HCT116 (cell line): ENCODE measurements at regions not wholly inside any gene's neighbourhood (a gene's known extent, or its start where the extent isn't known, plus 50 kb on each side); places are given as distances from the start of the nearest gene placed in this dataset.

Experiments
- ATAC-seq: fragments of 200-7000 bp; cut with Tn5 transposase; 2 replicates; pipeline ENCODE4 v1.9.1; 2020; ENCODE audit warnings: mild to moderate bottlenecking, moderate library complexity
- BruUV-seq: library from RNA; stranded (reverse); fragments of 400-500 nt; replicated peaks from 2 replicates; lab custom pipeline; 2021; lab: Mats Ljungman, UMichigan
- CTCF ChIA-PET: fragments of 300-600 bp; sonication (Branson Sonifier 250); formaldehyde crosslinking; loops from one replicate; lab custom pipeline; 2021; ENCODE audit warnings: antibody characterized with exemption; lab: Charles Lee
- POLR2A ChIA-PET: fragments of 300-600, 350-600 bp; sonication (Branson Sonifier 250); formaldehyde crosslinking; loops from one replicate; lab custom pipeline; 2021; ENCODE audit warnings: antibody characterized with exemption; lab: Charles Lee
- RAD21 ChIA-PET, 2 experiments: fragments of 300-600 bp; sonication (Branson Sonifier 250); formaldehyde crosslinking; loops; one replicate each; lab custom pipeline; 2023; ENCODE audit warnings: low total read pairs in 2 of 2; ENCODE audit not compliant: uncharacterized antibody in 2 of 2, unreplicated experiment in 2 of 2, low non-redundant PET in 1 of 2; lab: Charles Lee
- DNase-seq: peaks from one replicate; pipeline ENCODE4 v3.0.0-alpha.2; 2010; ENCODE audit warnings: low read depth, low spot score
- H2AFZ ChIP-seq: fragments of 200-600 bp; shearing (Covaris generic), sonication (generic); 2 replicates; pipeline ENCODE4 v1.6.1; 2017; ENCODE audit warnings: low read depth, mixed run types, mixed read lengths, antibody characterized with exemption, low read length; ENCODE audit not compliant: poor library complexity, severe bottlenecking
- H3K27ac ChIP-seq: 2 replicates; pipeline ENCODE4 v1.5.1; 2012; ENCODE audit warnings: low read depth, low read length
- H3K27me3 ChIP-seq: fragments of 200-600 bp; sonication (generic); 2 replicates; pipeline ENCODE4 v1.6.1; 2016; ENCODE audit warnings: mixed run types, low read length, mixed read lengths; ENCODE audit not compliant: insufficient read depth
- H3K36me3 ChIP-seq, 2 experiments: fragments of 200-500 bp in 1 of 2; fragments of 200-600 bp in 1 of 2; sonication (Bioruptor generic) in 1 of 2; sonication (generic) in 1 of 2; 2 replicates each; pipeline versions ENCODE4 v1.5.1 to v1.6.1; 2014 to 2016; ENCODE audit warnings: low read length in 2 of 2, inconsistent platforms in 1 of 2, mixed read lengths in 1 of 2, mixed run types in 1 of 2; ENCODE audit not compliant: insufficient read depth in 2 of 2, control insufficient read depth in 1 of 2
- H3K4me1 ChIP-seq, 2 experiments: fragments of 200-600 bp in 1 of 2; sonication (generic) in 1 of 2; 2 replicates each; pipeline versions ENCODE4 v1.5.1 to v1.6.1; 2012 to 2017; ENCODE audit warnings: low read length in 2 of 2, inconsistent platforms in 1 of 2, mild to moderate bottlenecking in 1 of 2, mixed read lengths in 1 of 2, mixed run types in 1 of 2, moderate library complexity in 1 of 2; ENCODE audit not compliant: insufficient read depth in 2 of 2, control insufficient read depth in 1 of 2
- H3K4me2 ChIP-seq: fragments of 200-600 bp; sonication (generic); 2 replicates; pipeline ENCODE4 v1.6.1; 2017; ENCODE audit warnings: mixed run types, low read length, mixed read lengths
- H3K4me3 ChIP-seq, 2 experiments: fragments of 200-600 bp in 1 of 2; sonication (generic) in 1 of 2; replicated peaks in 1 of 2; 2 replicates each; pipeline ENCODE4 v1.5.1; 2011 to 2016; ENCODE audit warnings: low read length in 2 of 2, control low read depth in 1 of 2, low read depth in 1 of 2, mild to moderate bottlenecking in 1 of 2, mixed read lengths in 1 of 2, mixed run types in 1 of 2
- H3K79me2 ChIP-seq: fragments of 200-600 bp; sonication (generic); 2 replicates; pipeline ENCODE4 v1.6.1; 2017; ENCODE audit warnings: mild to moderate bottlenecking, mixed run types, low read length, moderate library complexity, mixed read lengths; ENCODE audit not compliant: insufficient read depth
- H3K9ac ChIP-seq: fragments of 200-600 bp; sonication (generic); 2 replicates; pipeline ENCODE4 v1.6.1; 2016; ENCODE audit warnings: low read length, mixed read lengths
- H3K9me2 ChIP-seq: fragments of 200-600 bp; sonication (generic), shearing (Covaris generic); 2 replicates; pipeline ENCODE4 v1.6.1; 2017; ENCODE audit warnings: mixed run types, mild to moderate bottlenecking, moderate library complexity; ENCODE audit not compliant: insufficient read depth
- H3K9me3 ChIP-seq, 2 experiments: fragments of 200-500 bp in 1 of 2; fragments of 200-600 bp in 1 of 2; sonication (Bioruptor generic) in 1 of 2; sonication (generic) in 1 of 2; 2 replicates each; pipeline ENCODE4 v1.6.1; 2014 to 2017; ENCODE audit warnings: low read length in 2 of 2, mixed read lengths in 2 of 2, inconsistent platforms in 1 of 2, low read depth in 1 of 2, mild to moderate bottlenecking in 1 of 2, mixed run types in 1 of 2, moderate library complexity in 1 of 2; ENCODE audit not compliant: control insufficient read depth in 1 of 2, insufficient read depth in 1 of 2
- H4K20me1 ChIP-seq: fragments of 200-600 bp; sonication (generic), shearing (Covaris generic); 2 replicates; pipeline ENCODE4 v1.6.1; 2017; ENCODE audit warnings: mixed run types, mild to moderate bottlenecking, moderate library complexity; ENCODE audit not compliant: insufficient read depth
- CBX3 ChIP-seq: IDR thresholded peaks from 2 replicates; pipeline ENCODE4 v1.6.1; 2012; ENCODE audit warnings: low read depth
- CEBPB ChIP-seq: IDR thresholded peaks from 2 replicates; pipeline ENCODE4 v1.6.1; 2012; ENCODE audit warnings: low read depth
- ELF1 ChIP-seq: IDR thresholded peaks from 2 replicates; pipeline ENCODE4 v1.6.1; 2012; ENCODE audit warnings: low read depth, borderline replicate concordance
- EZH2phosphoT487 ChIP-seq: fragments of 200-600 bp; IDR thresholded peaks from 2 replicates; pipeline ENCODE4 v1.6.1; 2018; ENCODE audit warnings: antibody characterized with exemption, borderline replicate concordance
- SP1 ChIP-seq: IDR thresholded peaks from 2 replicates; pipeline ENCODE4 v1.6.1; 2012; ENCODE audit warnings: low read depth
- SRF ChIP-seq: IDR thresholded peaks from 2 replicates; pipeline ENCODE4 v1.6.1; 2012; ENCODE audit warnings: low read depth
- TCF7L2 ChIP-seq: IDR thresholded peaks from 2 replicates; pipeline ENCODE4 v1.7.0; 2011; ENCODE audit warnings: borderline replicate concordance, inconsistent platforms; ENCODE audit not compliant: insufficient read depth, insufficient read length; ENCODE audit errors: extremely low read depth
- YY1 ChIP-seq: IDR thresholded peaks from 2 replicates; pipeline ENCODE4 v1.6.1; 2011; ENCODE audit warnings: low read length, low read depth, moderate library complexity, mild to moderate bottlenecking; ENCODE audit not compliant: insufficient replicate concordance; ENCODE audit errors: extremely low read depth
- ZNF274 ChIP-seq: fragments of 200-500 bp; sonication (Bioruptor generic); IDR thresholded peaks from 2 replicates; pipeline ENCODE4 v1.6.1; 2014; ENCODE audit warnings: mild to moderate bottlenecking, low read depth, low read length, inconsistent platforms
- intact Hi-C: fragments of 100-400 bp; cut with micrococcal nuclease; formaldehyde crosslinking; loops from 2 replicates; pipeline ENCODE4 v1.10.0; 2022
- TF ChIP-seq, protein P1 (sequence below): IDR thresholded peaks from 2 replicates; pipeline ENCODE4 v1.6.1; 2011; ENCODE audit warnings: mild to moderate bottlenecking, low read length, moderate library complexity; ENCODE audit not compliant: insufficient replicate concordance; ENCODE audit errors: extremely low read depth
- TF ChIP-seq, protein P2 (sequence below): IDR thresholded peaks from 2 replicates; pipeline ENCODE4 v1.6.1; 2012
- TF ChIP-seq, protein P3 (sequence below): IDR thresholded peaks from 2 replicates; pipeline ENCODE4 v1.6.1; 2012; ENCODE audit warnings: low read depth
- TF ChIP-seq, protein P4 (sequence below), 3 experiments: fragments of 200-600 bp in 1 of 3; sonication (generic) in 1 of 3; IDR thresholded peaks in 2 of 3; conservative IDR thresholded peaks in 1 of 3; 2 replicates each; pipeline ENCODE4 v1.5.1; 2012 to 2017; ENCODE audit warnings: low read depth in 2 of 3, low read length in 2 of 3, antibody characterized with exemption in 1 of 3, borderline replicate concordance in 1 of 3, control low read depth in 1 of 3, mild to moderate bottlenecking in 1 of 3, mixed read lengths in 1 of 3, mixed run types in 1 of 3, moderate library complexity in 1 of 3; ENCODE audit not compliant: insufficient read depth in 1 of 3

DNA sequence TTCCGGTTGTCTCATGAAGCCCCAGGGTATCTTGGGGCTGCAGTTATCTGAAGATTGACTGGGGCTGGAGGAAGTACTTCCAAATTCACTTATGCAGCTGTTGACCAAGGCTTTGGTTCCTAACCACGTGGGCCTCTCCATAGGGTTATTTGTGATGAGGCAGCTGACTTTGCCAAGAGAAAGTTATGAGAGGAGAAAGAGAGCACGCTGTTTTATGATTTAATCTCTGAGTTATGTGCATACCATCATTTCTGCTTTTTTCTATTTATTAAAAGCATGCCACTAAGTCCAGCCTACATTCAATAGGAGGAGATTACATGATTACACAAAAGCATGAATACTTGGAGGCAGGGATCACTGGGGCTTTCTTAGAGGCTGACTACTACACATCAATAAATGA, 215.5 kb downstream of the NHLRC3 start (continued):
- TF ChIP-seq, protein P1, sequence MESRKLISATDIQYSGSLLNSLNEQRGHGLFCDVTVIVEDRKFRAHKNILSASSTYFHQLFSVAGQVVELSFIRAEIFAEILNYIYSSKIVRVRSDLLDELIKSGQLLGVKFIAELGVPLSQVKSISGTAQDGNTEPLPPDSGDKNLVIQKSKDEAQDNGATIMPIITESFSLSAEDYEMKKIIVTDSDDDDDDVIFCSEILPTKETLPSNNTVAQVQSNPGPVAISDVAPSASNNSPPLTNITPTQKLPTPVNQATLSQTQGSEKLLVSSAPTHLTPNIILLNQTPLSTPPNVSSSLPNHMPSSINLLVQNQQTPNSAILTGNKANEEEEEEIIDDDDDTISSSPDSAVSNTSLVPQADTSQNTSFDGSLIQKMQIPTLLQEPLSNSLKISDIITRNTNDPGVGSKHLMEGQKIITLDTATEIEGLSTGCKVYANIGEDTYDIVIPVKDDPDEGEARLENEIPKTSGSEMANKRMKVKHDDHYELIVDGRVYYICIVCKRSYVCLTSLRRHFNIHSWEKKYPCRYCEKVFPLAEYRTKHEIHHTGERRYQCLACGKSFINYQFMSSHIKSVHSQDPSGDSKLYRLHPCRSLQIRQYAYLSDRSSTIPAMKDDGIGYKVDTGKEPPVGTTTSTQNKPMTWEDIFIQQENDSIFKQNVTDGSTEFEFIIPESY: no peak
- TF ChIP-seq TCF7L2 (no peak), SP1 (no peak), ELF1 (no peak), SRF (no peak)
- TF ChIP-seq, protein P2, sequence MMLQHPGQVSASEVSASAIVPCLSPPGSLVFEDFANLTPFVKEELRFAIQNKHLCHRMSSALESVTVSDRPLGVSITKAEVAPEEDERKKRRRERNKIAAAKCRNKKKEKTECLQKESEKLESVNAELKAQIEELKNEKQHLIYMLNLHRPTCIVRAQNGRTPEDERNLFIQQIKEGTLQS: no peak

DNA sequence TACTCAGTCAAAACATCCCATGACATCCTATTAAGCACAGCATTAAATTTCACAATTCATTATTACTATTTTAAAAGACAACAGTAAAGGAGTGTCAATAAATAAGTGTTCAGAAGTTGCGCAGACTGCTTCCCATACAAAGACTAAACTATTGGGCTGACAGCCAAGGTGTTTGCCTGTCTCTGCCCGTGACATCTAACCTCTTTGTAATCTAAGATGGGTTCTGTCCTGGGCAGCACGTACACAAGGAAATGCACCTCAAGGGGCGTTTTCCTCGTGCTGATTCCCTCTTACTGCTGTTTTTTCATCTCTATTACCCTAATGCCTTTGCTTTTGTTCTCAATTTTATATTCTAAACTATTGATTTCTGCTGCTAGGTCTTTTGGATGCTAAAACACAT, 216.3 kb downstream of the NHLRC3 start:
- no TSS peak for BruUV-seq
- no peaks in the 10 kb centered on the region for H3K9me2 ChIP-seq
- no peak overlapping the region for H3K4me2 ChIP-seq
- CTCF ChIA-PET: no interaction called here
- H4K20me1 ChIP-seq: no peaks in the 10 kb centered on the region
- POLR2A ChIA-PET: no interaction called here
- H2AFZ ChIP-seq: no peak overlapping the region
- intact Hi-C loops: no loop called here
- DNase-seq: no peak
- H3K4me1 ChIP-seq: no peaks in the 10 kb centered on the region
- no peaks in the 10 kb centered on the region for H3K79me2 ChIP-seq
- no peak overlapping the region for H3K4me3 ChIP-seq
- no peaks in the 10 kb centered on the region for H3K9me3 ChIP-seq
- peaks cover 11% of the 10 kb centered on the region for H3K27me3 ChIP-seq
- RAD21 ChIA-PET: no interaction called here
- no peak overlapping the region for H3K9ac ChIP-seq
- no peaks in the 10 kb centered on the region for H3K36me3 ChIP-seq
- no peak overlapping the region for H3K27ac ChIP-seq
- no peak for ATAC-seq
- no peak for TF ChIP-seq CEBPB
- no peak for TF ChIP-seq CBX3
- TF ChIP-seq, protein P3, sequence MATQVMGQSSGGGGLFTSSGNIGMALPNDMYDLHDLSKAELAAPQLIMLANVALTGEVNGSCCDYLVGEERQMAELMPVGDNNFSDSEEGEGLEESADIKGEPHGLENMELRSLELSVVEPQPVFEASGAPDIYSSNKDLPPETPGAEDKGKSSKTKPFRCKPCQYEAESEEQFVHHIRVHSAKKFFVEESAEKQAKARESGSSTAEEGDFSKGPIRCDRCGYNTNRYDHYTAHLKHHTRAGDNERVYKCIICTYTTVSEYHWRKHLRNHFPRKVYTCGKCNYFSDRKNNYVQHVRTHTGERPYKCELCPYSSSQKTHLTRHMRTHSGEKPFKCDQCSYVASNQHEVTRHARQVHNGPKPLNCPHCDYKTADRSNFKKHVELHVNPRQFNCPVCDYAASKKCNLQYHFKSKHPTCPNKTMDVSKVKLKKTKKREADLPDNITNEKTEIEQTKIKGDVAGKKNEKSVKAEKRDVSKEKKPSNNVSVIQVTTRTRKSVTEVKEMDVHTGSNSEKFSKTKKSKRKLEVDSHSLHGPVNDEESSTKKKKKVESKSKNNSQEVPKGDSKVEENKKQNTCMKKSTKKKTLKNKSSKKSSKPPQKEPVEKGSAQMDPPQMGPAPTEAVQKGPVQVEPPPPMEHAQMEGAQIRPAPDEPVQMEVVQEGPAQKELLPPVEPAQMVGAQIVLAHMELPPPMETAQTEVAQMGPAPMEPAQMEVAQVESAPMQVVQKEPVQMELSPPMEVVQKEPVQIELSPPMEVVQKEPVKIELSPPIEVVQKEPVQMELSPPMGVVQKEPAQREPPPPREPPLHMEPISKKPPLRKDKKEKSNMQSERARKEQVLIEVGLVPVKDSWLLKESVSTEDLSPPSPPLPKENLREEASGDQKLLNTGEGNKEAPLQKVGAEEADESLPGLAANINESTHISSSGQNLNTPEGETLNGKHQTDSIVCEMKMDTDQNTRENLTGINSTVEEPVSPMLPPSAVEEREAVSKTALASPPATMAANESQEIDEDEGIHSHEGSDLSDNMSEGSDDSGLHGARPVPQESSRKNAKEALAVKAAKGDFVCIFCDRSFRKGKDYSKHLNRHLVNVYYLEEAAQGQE: no peak
- no peak for TF ChIP-seq TCF7L2
- no peak for TF ChIP-seq SRF
- TF ChIP-seq ELF1: no peak
- TF ChIP-seq, protein P2: no peak
- TF ChIP-seq YY1: no peak
- TF ChIP-seq ZNF274: no peak
- TF ChIP-seq, protein P4, sequence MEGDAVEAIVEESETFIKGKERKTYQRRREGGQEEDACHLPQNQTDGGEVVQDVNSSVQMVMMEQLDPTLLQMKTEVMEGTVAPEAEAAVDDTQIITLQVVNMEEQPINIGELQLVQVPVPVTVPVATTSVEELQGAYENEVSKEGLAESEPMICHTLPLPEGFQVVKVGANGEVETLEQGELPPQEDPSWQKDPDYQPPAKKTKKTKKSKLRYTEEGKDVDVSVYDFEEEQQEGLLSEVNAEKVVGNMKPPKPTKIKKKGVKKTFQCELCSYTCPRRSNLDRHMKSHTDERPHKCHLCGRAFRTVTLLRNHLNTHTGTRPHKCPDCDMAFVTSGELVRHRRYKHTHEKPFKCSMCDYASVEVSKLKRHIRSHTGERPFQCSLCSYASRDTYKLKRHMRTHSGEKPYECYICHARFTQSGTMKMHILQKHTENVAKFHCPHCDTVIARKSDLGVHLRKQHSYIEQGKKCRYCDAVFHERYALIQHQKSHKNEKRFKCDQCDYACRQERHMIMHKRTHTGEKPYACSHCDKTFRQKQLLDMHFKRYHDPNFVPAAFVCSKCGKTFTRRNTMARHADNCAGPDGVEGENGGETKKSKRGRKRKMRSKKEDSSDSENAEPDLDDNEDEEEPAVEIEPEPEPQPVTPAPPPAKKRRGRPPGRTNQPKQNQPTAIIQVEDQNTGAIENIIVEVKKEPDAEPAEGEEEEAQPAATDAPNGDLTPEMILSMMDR (IDR thresholded peaks at IDR 0.05 in 2 of 3, conservative IDR thresholded peaks at IDR 0.05 in 1 of 3; ENCODE audit: borderline replicate concordance in 1 of 3, insufficient read depth in 1 of 3, low read depth in 2 of 3, low read length in 2 of 3): no peak
- TF ChIP-seq, protein P1: no peak
- no peak for TF ChIP-seq EZH2phosphoT487
